ENCODE measurements at regions not wholly inside any gene's neighbourhood (a gene's known extent, or its start where the extent isn't known, plus 50 kb on each side); places are given as distances from the start of the nearest gene placed in this dataset.

DNA sequence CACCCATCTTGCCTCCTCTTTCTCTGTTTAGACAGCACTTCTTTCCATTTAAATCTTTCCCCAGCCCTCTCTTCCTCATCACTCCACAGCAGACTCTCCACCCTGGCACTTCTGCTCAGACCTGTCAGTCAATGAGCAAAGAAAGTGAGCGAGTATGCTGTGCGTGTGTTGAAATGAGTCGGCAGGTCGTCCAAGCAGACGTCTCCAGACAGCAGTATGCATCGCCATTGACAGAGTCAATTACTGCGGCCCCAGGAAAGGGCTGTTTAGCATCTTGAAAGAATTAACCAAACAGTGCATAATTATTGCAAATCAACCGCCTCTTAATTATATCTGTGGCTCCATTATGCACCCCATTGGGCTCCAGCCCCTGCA is 54.8 kb upstream of the KCNG1 start:
- no peak overlapping the region for H3K4me3 ChIP-seq (ENCODE audit: low read depth in 1 of 2, low read length in 1 of 2)
- H3K9me3 ChIP-seq: no peaks in the 10 kb centered on the region
- H3K4me1 ChIP-seq (ENCODE audit: control insufficient read depth in 1 of 2, insufficient read depth in 1 of 2, low read depth in 1 of 2, low read length in 1 of 2): no peaks in the 10 kb centered on the region
- peaks cover 40% of the 10 kb centered on the region for H3K27me3 ChIP-seq
- H3K27ac ChIP-seq: no peak overlapping the region
- H3K36me3 ChIP-seq: no peaks in the 10 kb centered on the region
- TF ChIP-seq, protein P1, sequence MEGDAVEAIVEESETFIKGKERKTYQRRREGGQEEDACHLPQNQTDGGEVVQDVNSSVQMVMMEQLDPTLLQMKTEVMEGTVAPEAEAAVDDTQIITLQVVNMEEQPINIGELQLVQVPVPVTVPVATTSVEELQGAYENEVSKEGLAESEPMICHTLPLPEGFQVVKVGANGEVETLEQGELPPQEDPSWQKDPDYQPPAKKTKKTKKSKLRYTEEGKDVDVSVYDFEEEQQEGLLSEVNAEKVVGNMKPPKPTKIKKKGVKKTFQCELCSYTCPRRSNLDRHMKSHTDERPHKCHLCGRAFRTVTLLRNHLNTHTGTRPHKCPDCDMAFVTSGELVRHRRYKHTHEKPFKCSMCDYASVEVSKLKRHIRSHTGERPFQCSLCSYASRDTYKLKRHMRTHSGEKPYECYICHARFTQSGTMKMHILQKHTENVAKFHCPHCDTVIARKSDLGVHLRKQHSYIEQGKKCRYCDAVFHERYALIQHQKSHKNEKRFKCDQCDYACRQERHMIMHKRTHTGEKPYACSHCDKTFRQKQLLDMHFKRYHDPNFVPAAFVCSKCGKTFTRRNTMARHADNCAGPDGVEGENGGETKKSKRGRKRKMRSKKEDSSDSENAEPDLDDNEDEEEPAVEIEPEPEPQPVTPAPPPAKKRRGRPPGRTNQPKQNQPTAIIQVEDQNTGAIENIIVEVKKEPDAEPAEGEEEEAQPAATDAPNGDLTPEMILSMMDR (IDR thresholded peaks at IDR 0.05): no peak

DNA sequence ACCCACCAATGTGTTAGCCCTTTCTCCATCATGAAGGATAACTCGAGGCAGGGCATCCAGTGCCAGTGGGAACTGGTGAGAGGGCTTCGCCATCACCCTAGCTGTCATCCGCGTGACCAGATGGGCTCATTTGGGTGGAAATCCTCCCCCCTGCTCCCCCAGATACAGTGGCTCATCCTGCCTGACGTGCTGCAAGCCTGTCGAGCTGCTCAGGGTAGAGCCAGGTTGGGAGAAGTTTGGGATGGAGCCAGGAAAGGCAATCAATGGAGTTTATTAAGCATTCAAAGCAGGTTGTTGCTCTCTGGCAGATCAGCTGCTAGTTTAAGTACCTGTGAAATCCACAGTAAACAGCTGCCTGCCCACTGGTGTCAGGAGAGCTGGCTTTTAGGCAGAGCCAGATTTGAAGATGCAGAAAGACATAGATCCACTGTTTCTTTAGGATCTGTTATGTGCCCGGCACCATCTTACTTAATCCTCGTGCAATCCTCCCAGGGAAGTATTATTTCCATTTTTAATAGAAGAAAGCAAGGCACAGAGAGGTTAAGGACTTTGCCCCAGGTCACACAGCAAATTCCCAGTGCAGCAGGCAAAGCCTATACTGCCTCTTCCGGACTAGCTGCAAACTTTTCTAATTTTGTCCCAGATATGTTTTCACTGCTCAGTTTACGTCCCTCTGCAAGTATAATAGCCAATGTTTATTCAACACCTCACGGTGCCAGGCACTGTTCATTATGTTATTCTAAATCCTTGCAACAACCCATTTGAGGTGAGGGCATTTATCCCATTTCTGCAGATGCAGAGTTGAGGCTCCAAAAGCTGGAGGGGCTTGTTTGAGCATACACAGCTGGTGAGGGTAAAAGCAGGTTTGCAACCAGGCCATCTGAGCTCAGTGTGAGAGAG is 54.1 kb upstream of the KCNG1 start:
- Histone ChIP-seq H3K9me3 (no peaks in the 10 kb centered on the region), H3K27me3 (peaks cover 35% of the 10 kb centered on the region), H3K36me3 (no peaks in the 10 kb centered on the region), H3K4me1 (ENCODE audit: control insufficient read depth in 1 of 2, insufficient read depth in 1 of 2, low read depth in 1 of 2, low read length in 1 of 2) (no peaks in the 10 kb centered on the region), H3K27ac (no peak overlapping the region), H3K4me3 (ENCODE audit: low read depth in 1 of 2, low read length in 1 of 2) (no peak overlapping the region)
- TF ChIP-seq, protein P1 (IDR thresholded peaks at IDR 0.05): no peak

DNA sequence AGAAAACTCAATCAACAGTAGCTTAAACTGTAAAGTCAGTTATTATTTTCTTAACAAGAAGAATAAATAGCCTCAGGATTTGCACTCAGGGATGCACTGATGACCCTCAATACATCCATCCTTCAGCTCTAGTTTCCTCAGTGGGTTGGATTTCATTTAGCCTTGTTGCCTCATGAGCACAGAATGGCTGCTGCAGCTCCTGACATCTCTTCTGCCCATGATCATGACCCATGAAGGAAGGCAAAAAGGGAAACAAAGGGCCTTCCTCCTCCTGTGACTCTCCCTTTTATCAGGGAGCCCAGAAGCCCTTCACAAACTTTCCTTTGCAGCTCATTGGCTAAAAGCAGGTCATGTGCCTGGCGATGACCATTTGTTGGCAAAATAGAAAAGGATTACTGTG is 51.2 kb upstream of the KCNG1 start:
- H3K27ac ChIP-seq: no peak overlapping the region
- H3K4me3 ChIP-seq (ENCODE audit: low read depth in 1 of 2, low read length in 1 of 2): no peak overlapping the region
- H3K9me3 ChIP-seq: no peaks in the 10 kb centered on the region
- TF ChIP-seq, protein P1 (IDR thresholded peaks at IDR 0.05): no peak
- H3K4me1 ChIP-seq (ENCODE audit: control insufficient read depth in 1 of 2, insufficient read depth in 1 of 2, low read depth in 1 of 2, low read length in 1 of 2): no peaks in the 10 kb centered on the region
- H3K27me3 ChIP-seq: peaks cover 26% of the 10 kb centered on the region
- H3K36me3 ChIP-seq: no peaks in the 10 kb centered on the region

All from neutrophil (primary cell).